WTC11 (cell line): ENCODE measurements at regions not wholly inside any gene's neighbourhood (a gene's known extent, or its start where the extent isn't known, plus 50 kb on each side); places are given as distances from the start of the nearest gene placed in this dataset.

Experiments
- ATAC-seq: fragments of 200-7000 bp; cut with Tn5 transposase; 2 replicates; pipeline ENCODE4 v1.10.0; 2021; ENCODE audit warnings: mild to moderate bottlenecking, moderate library complexity
- CTCF ChIA-PET: fragments of 300-600 bp; sonication (Branson Sonifier 250); formaldehyde crosslinking; loops from one replicate; lab custom pipeline; 2021; ENCODE audit warnings: antibody characterized with exemption; lab: Charles Lee
- POLR2A ChIA-PET: fragments of 350-600 bp; sonication (Branson Sonifier 250); formaldehyde crosslinking; loops from one replicate; lab custom pipeline; 2021; ENCODE audit warnings: antibody characterized with exemption; lab: Charles Lee
- DNase-seq: peaks from one replicate; pipeline ENCODE4 v3.0.0; 2021; ENCODE audit warnings: low spot score
- H3K27ac Mint-ChIP-seq: 2 replicates; pipeline ENCODE4 v1.8.0; 2021; ENCODE audit warnings: mixed read lengths
- H3K27me3 Mint-ChIP-seq: 2 replicates; pipeline ENCODE4 v1.8.0; 2021; ENCODE audit warnings: low read depth, mild to moderate bottlenecking, moderate library complexity, mixed read lengths
- H3K36me3 Mint-ChIP-seq: 2 replicates; pipeline ENCODE4 v1.8.0; 2021; ENCODE audit warnings: mixed read lengths
- H3K4me1 Mint-ChIP-seq: 2 replicates; pipeline ENCODE4 v1.8.0; 2022; ENCODE audit warnings: mixed read lengths
- H3K4me3 Mint-ChIP-seq: 2 replicates; pipeline ENCODE4 v1.8.0; 2021; ENCODE audit warnings: mild to moderate bottlenecking, moderate library complexity, mixed read lengths
- H3K9me3 Mint-ChIP-seq: 2 replicates; pipeline ENCODE4 v1.8.0; 2021; ENCODE audit warnings: mixed read lengths
- CBFB ChIP-seq: sonication (generic); formaldehyde crosslinking; IDR thresholded peaks from 2 replicates; pipeline ENCODE4 v1.8.1; 2022; ENCODE audit warnings: mild to moderate bottlenecking, low read depth, missing genetic modification reagents
- FOXP1 ChIP-seq: sonication (generic); formaldehyde crosslinking; IDR thresholded peaks from 2 replicates; pipeline ENCODE4 v1.8.0; 2022; ENCODE audit warnings: missing genetic modification reagents, mild to moderate bottlenecking, moderate library complexity, borderline replicate concordance
- GABPB1 ChIP-seq: sonication (generic); formaldehyde crosslinking; IDR thresholded peaks from 2 replicates; pipeline ENCODE4 v1.8.1; 2023; ENCODE audit warnings: mild to moderate bottlenecking, missing genetic modification reagents
- MYBL2 ChIP-seq: sonication (generic); formaldehyde crosslinking; IDR thresholded peaks from 2 replicates; pipeline ENCODE4 v1.8.1; 2023; ENCODE audit warnings: mild to moderate bottlenecking, moderate library complexity, missing genetic modification reagents
- NR1H2 ChIP-seq: sonication (generic); formaldehyde crosslinking; IDR thresholded peaks from 2 replicates; pipeline ENCODE4 v1.9.0; 2021; ENCODE audit warnings: mild to moderate bottlenecking, moderate library complexity, missing genetic modification reagents
- NR2C2 ChIP-seq: sonication (generic); formaldehyde crosslinking; IDR thresholded peaks from 2 replicates; pipeline ENCODE4 v1.8.0; 2022; ENCODE audit warnings: mild to moderate bottlenecking, missing genetic modification reagents
- RORB ChIP-seq: fragments of 250-450 bp; sonication (Bioruptor Pico); IDR thresholded peaks from 2 replicates; pipeline ENCODE4 v1.9.0; 2021; ENCODE audit warnings: mild to moderate bottlenecking
- TEAD4 ChIP-seq: sonication (generic); formaldehyde crosslinking; IDR thresholded peaks from 2 replicates; pipeline ENCODE4 v1.8.0; 2022; ENCODE audit warnings: mild to moderate bottlenecking, missing genetic modification reagents
- ZBTB21 ChIP-seq: sonication (generic); formaldehyde crosslinking; IDR thresholded peaks from 2 replicates; pipeline ENCODE4 v1.8.1; 2023; ENCODE audit warnings: mild to moderate bottlenecking, missing genetic modification reagents, borderline replicate concordance
- ZNF219 ChIP-seq: sonication (generic); formaldehyde crosslinking; IDR thresholded peaks from 2 replicates; pipeline ENCODE4 v1.8.0; 2023; ENCODE audit warnings: missing genetic modification reagents, mild to moderate bottlenecking, borderline replicate concordance
- ZNF671 ChIP-seq: fragments of 250-450 bp; sonication (Bioruptor Pico); IDR thresholded peaks from 2 replicates; pipeline ENCODE4 v1.8.0; 2021; ENCODE audit warnings: mild to moderate bottlenecking
- TF ChIP-seq, protein P1 (sequence below): sonication (generic); formaldehyde crosslinking; IDR thresholded peaks from 2 replicates; pipeline ENCODE4 v1.8.0; 2023; ENCODE audit warnings: missing genetic modification reagents, mild to moderate bottlenecking, borderline replicate concordance
- TF ChIP-seq, protein P2 (sequence below): sonication (generic); formaldehyde crosslinking; IDR thresholded peaks from 2 replicates; pipeline ENCODE4 v1.8.0; 2023; ENCODE audit warnings: missing genetic modification reagents
- TF ChIP-seq, protein P3 (sequence below): sonication (generic); formaldehyde crosslinking; IDR thresholded peaks from 2 replicates; pipeline ENCODE4 v1.8.1; 2022; ENCODE audit warnings: mild to moderate bottlenecking, moderate library complexity, missing genetic modification reagents
- TF ChIP-seq, protein P4 (sequence below): fragments of 250-450 bp; sonication (Bioruptor Pico); conservative IDR thresholded peaks from 2 replicates; pipeline ENCODE4 v1.9.0; 2021; ENCODE audit warnings: mild to moderate bottlenecking
- TF ChIP-seq, protein P5 (sequence below): sonication (generic); formaldehyde crosslinking; IDR thresholded peaks from 2 replicates; pipeline ENCODE4 v1.8.0; 2022; ENCODE audit warnings: mild to moderate bottlenecking, missing genetic modification reagents
- TF ChIP-seq, protein P6 (sequence below): sonication (generic); formaldehyde crosslinking; IDR thresholded peaks from 2 replicates; pipeline ENCODE4 v1.8.0; 2023; ENCODE audit warnings: mild to moderate bottlenecking, missing genetic modification reagents
- TF ChIP-seq, protein P7 (sequence below): fragments of 250-450 bp; sonication (Bioruptor Pico); IDR thresholded peaks from 2 replicates; pipeline ENCODE4 v2.1.2; 2022; ENCODE audit warnings: mild to moderate bottlenecking, moderate library complexity

DNA sequence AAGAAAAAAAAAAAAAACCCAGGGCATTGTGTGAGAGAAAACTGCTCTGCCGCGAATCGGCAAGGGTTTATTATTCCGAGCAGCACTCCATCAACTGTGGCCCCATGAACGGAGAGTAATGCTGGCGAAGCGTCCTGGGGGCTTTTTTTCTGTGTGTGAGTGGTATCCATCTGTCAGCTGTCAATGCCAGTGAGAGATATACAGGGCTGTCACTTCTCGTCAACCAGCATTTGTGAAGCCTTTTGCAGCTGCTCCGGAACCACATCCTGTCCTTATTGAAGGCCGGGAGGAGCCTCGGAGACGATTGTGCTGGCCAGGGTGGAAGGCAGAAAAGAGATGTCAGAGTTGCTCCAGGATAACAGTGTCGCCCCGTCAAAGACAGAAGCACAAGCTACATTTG is 356.9 kb upstream of the SMIM21 start (continued):
- no peak for TF ChIP-seq ZNF219 (CRISPR knock-in tag)
- no peak for TF ChIP-seq GABPB1 (CRISPR knock-in tag)
- TF ChIP-seq FOXP1 (CRISPR knock-in tag), result no peak

DNA sequence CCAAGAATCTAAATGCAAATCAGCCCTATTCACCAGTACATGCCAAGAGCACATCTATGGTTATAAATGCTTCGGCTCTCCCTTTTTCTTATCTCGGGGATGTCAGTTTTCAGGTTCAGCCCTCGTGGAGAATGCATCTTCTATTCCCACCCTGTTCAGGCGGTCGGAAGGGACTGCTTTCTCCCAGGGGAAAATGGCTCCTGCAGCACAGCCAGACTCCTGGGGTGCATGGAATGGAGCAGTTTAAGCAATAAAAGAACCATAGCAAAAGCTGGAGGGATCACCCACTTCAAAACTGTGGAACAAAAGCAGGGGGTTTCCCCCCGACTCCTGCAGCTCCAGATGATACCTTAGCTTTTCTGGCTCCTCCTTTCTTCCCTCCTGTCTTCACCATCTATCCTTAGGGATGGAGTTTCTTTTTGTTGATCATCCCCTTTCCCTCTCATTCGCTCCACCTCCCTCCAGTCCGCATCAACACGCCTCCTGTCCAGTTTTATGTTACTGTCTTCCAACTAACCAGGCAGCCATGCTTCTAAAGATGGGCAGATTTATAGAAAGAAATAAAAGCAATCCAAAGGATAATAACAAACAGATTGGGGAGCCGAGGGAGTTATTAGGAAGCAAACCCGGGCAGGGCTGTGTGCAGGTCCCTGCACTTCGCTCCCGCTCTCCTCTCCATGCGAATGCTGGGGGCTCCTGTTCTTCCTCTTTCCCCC is 356.2 kb upstream of the SMIM21 start:
- ATAC-seq, result no peak
- H3K4me1 Mint-ChIP-seq, result peaks cover 8% of the 10 kb centered on the region
- POLR2A ChIA-PET, result no interaction called here
- no peaks in the 10 kb centered on the region for H3K27me3 Mint-ChIP-seq
- no peak overlapping the region for H3K4me3 Mint-ChIP-seq
- H3K36me3 Mint-ChIP-seq, result no peaks in the 10 kb centered on the region
- CTCF ChIA-PET, result interaction anchor here (0.6 kb wide), 1 partner anchor 52 kb away, joined by 4 read pairs; no protein-coding TSS in a partner anchor
- peaks cover 3% of the 10 kb centered on the region; the same call in 1 of the 2 replicates for H3K9me3 Mint-ChIP-seq
- TF ChIP-seq NR2C2 (CRISPR knock-in tag), result no peak
- no peak for DNase-seq
- H3K27ac Mint-ChIP-seq, result no peak overlapping the region

DNA sequence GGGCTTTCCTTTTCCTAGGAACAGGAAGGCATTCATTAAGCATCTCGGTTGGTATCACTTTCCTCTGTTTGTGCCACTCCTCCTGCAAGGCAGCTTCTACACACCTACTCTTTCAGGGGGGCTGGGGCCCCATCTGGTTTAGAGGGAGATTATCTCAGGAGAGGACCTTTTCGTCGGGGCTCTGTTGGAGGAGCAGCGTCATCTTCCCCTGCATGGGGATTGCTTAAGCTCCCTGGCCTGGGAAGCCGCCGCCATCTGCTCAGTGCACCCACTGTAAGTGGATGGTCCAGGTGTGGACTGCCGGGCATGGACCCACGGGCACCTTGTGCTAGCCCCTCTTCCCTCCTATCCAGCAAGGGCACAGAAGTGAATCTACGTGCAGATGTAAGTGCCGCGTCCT is 355.3 kb upstream of the SMIM21 start:
- DNase-seq (no peak), ATAC-seq (no peak)
- Mint-ChIP-seq H3K27me3 (no peaks in the 10 kb centered on the region), H3K9me3 (peaks cover 3% of the 10 kb centered on the region; the same call in 1 of the 2 replicates), H3K27ac (no peak overlapping the region), H3K36me3 (no peaks in the 10 kb centered on the region), H3K4me1 (peaks cover 8% of the 10 kb centered on the region), H3K4me3 (no peak overlapping the region)
- ChIA-PET POLR2A (no interaction called here), CTCF (no interaction called here)
- TF ChIP-seq RORB (CRISPR knock-in tag) (no peak), TEAD4 (CRISPR knock-in tag) (no peak), ZBTB21 (CRISPR knock-in tag) (no peak), NR1H2 (no peak), CBFB (no peak), MYBL2 (no peak), ZNF671 (CRISPR knock-in tag) (no peak)
- TF ChIP-seq, protein P1, sequence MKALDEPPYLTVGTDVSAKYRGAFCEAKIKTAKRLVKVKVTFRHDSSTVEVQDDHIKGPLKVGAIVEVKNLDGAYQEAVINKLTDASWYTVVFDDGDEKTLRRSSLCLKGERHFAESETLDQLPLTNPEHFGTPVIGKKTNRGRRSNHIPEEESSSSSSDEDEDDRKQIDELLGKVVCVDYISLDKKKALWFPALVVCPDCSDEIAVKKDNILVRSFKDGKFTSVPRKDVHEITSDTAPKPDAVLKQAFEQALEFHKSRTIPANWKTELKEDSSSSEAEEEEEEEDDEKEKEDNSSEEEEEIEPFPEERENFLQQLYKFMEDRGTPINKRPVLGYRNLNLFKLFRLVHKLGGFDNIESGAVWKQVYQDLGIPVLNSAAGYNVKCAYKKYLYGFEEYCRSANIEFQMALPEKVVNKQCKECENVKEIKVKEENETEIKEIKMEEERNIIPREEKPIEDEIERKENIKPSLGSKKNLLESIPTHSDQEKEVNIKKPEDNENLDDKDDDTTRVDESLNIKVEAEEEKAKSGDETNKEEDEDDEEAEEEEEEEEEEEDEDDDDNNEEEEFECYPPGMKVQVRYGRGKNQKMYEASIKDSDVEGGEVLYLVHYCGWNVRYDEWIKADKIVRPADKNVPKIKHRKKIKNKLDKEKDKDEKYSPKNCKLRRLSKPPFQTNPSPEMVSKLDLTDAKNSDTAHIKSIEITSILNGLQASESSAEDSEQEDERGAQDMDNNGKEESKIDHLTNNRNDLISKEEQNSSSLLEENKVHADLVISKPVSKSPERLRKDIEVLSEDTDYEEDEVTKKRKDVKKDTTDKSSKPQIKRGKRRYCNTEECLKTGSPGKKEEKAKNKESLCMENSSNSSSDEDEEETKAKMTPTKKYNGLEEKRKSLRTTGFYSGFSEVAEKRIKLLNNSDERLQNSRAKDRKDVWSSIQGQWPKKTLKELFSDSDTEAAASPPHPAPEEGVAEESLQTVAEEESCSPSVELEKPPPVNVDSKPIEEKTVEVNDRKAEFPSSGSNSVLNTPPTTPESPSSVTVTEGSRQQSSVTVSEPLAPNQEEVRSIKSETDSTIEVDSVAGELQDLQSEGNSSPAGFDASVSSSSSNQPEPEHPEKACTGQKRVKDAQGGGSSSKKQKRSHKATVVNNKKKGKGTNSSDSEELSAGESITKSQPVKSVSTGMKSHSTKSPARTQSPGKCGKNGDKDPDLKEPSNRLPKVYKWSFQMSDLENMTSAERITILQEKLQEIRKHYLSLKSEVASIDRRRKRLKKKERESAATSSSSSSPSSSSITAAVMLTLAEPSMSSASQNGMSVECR (CRISPR knock-in tag), result no peak
- TF ChIP-seq, protein P2, sequence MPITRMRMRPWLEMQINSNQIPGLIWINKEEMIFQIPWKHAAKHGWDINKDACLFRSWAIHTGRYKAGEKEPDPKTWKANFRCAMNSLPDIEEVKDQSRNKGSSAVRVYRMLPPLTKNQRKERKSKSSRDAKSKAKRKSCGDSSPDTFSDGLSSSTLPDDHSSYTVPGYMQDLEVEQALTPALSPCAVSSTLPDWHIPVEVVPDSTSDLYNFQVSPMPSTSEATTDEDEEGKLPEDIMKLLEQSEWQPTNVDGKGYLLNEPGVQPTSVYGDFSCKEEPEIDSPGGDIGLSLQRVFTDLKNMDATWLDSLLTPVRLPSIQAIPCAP (CRISPR knock-in tag), result no peak
- TF ChIP-seq, protein P3, sequence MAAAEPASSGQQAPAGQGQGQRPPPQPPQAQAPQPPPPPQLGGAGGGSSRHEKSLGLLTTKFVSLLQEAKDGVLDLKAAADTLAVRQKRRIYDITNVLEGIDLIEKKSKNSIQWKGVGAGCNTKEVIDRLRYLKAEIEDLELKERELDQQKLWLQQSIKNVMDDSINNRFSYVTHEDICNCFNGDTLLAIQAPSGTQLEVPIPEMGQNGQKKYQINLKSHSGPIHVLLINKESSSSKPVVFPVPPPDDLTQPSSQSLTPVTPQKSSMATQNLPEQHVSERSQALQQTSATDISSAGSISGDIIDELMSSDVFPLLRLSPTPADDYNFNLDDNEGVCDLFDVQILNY (CRISPR knock-in tag), result no peak
- TF ChIP-seq, protein P4, sequence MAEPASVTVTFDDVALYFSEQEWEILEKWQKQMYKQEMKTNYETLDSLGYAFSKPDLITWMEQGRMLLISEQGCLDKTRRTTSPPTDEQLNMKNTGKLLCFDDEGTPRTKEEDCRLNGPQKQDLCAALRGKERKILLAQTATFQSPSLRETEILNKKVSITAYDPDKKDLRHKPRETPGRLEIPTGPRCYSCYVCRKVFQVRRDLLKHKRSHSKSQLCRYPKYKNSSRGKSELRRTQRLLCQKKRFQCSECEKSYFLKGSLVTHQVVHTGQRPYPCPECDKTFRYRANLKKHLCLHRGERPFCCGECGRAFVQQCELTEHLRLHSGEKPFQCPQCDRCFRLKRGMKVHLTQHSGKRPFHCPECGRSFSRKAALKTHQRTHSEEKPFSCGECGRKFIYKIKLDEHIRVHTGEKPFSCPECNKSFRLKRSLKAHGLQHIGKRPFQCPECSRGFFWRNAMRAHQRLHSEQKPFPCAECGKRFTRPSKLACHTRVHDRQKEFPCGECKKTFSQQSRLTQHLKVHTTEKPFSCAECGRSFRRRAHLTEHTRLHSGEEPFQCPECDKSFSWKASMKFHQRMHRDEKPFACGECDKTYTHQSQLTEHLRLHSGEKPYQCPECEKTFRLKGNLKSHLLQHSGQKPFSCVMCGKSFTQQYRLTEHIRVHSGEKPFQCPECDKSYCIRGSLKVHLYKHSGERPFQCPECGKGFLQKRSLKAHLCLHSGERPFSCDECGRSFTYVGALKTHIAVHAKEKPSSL (CRISPR knock-in tag), result no peak
- TF ChIP-seq, protein P5, sequence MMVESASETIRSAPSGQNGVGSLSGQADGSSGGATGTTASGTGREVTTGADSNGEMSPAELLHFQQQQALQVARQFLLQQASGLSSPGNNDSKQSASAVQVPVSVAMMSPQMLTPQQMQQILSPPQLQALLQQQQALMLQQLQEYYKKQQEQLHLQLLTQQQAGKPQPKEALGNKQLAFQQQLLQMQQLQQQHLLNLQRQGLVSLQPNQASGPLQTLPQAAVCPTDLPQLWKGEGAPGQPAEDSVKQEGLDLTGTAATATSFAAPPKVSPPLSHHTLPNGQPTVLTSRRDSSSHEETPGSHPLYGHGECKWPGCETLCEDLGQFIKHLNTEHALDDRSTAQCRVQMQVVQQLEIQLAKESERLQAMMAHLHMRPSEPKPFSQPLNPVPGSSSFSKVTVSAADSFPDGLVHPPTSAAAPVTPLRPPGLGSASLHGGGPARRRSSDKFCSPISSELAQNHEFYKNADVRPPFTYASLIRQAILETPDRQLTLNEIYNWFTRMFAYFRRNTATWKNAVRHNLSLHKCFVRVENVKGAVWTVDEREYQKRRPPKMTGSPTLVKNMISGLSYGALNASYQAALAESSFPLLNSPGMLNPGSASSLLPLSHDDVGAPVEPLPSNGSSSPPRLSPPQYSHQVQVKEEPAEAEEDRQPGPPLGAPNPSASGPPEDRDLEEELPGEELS, result no peak
- TF ChIP-seq, protein P6, sequence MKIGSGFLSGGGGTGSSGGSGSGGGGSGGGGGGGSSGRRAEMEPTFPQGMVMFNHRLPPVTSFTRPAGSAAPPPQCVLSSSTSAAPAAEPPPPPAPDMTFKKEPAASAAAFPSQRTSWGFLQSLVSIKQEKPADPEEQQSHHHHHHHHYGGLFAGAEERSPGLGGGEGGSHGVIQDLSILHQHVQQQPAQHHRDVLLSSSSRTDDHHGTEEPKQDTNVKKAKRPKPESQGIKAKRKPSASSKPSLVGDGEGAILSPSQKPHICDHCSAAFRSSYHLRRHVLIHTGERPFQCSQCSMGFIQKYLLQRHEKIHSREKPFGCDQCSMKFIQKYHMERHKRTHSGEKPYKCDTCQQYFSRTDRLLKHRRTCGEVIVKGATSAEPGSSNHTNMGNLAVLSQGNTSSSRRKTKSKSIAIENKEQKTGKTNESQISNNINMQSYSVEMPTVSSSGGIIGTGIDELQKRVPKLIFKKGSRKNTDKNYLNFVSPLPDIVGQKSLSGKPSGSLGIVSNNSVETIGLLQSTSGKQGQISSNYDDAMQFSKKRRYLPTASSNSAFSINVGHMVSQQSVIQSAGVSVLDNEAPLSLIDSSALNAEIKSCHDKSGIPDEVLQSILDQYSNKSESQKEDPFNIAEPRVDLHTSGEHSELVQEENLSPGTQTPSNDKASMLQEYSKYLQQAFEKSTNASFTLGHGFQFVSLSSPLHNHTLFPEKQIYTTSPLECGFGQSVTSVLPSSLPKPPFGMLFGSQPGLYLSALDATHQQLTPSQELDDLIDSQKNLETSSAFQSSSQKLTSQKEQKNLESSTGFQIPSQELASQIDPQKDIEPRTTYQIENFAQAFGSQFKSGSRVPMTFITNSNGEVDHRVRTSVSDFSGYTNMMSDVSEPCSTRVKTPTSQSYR (CRISPR knock-in tag), result no peak
- TF ChIP-seq, protein P7, sequence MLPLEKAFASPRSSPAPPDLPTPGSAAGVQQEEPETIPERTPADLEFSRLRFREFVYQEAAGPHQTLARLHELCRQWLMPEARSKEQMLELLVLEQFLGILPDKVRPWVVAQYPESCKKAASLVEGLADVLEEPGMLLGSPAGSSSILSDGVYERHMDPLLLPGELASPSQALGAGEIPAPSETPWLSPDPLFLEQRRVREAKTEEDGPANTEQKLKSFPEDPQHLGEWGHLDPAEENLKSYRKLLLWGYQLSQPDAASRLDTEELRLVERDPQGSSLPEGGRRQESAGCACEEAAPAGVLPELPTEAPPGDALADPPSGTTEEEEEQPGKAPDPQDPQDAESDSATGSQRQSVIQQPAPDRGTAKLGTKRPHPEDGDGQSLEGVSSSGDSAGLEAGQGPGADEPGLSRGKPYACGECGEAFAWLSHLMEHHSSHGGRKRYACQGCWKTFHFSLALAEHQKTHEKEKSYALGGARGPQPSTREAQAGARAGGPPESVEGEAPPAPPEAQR, result no peak
